ENCODE measurements at regions not wholly inside any gene's neighbourhood (a gene's known extent, or its start where the extent isn't known, plus 50 kb on each side); places are given as distances from the start of the nearest gene placed in this dataset.

GRCh38 chr5:152288917-152289595, 116.0 kb downstream of the NMUR2 start:
- Histone ChIP-seq H3K27me3 (ENCODE audit: low read depth, low read length) (no peaks in the 10 kb centered on the region), H4K20me1 (ENCODE audit: insufficient read depth, low read length) (no peaks in the 10 kb centered on the region), H3K4me2 (ENCODE audit: low read length) (no peak overlapping the region), H3K4me1 (ENCODE audit: low read length) (no peaks in the 10 kb centered on the region), H3K4me3 (ENCODE audit: low read length) (no peak overlapping the region), H3K79me2 (ENCODE audit: low read length) (no peaks in the 10 kb centered on the region), H3K9me3 (ENCODE audit: insufficient read depth, low read length) (no peaks in the 10 kb centered on the region), H3K36me3 (replicated peaks; ENCODE audit: low read depth, low read length) (no peaks in the 10 kb centered on the region), H2AFZ (ENCODE audit: low read depth, low read length) (no peak overlapping the region), H3K9ac (ENCODE audit: low read length) (no peak overlapping the region), H3K27ac (ENCODE audit: low read length) (no peak overlapping the region)
- TF ChIP-seq EZH2phosphoT487 (IDR thresholded peaks at IDR 0.05; ENCODE audit: low read depth) (no peak), CTCF (IDR thresholded peaks at IDR 0.05; ENCODE audit: low read depth, low read length) (no peak)

GRCh38 chr5:152288499-152288898, 116.6 kb downstream of the NMUR2 start:
- TF ChIP-seq EZH2phosphoT487 (IDR thresholded peaks at IDR 0.05; ENCODE audit: low read depth) (no peak), CTCF (IDR thresholded peaks at IDR 0.05; ENCODE audit: low read depth, low read length) (no peak)
- H2AFZ ChIP-seq (ENCODE audit: low read depth, low read length): no peak overlapping the region
- H3K79me2 ChIP-seq (ENCODE audit: low read length): no peaks in the 10 kb centered on the region
- no peaks in the 10 kb centered on the region for H3K27me3 ChIP-seq (ENCODE audit: low read depth, low read length)
- no peak overlapping the region for H3K4me2 ChIP-seq (ENCODE audit: low read length)
- no peaks in the 10 kb centered on the region for H3K36me3 ChIP-seq (replicated peaks; ENCODE audit: low read depth, low read length)
- H4K20me1 ChIP-seq (ENCODE audit: insufficient read depth, low read length): no peaks in the 10 kb centered on the region
- H3K9ac ChIP-seq (ENCODE audit: low read length): no peak overlapping the region
- H3K9me3 ChIP-seq (ENCODE audit: insufficient read depth, low read length): no peaks in the 10 kb centered on the region
- no peak overlapping the region for H3K27ac ChIP-seq (ENCODE audit: low read length)
- H3K4me3 ChIP-seq (ENCODE audit: low read length): no peak overlapping the region
- H3K4me1 ChIP-seq (ENCODE audit: low read length): no peaks in the 10 kb centered on the region

- H3K4me2 ChIP-seq (ENCODE audit: low read length): no peak overlapping the region
These were observed 119.3 kb downstream of the NMUR2 start for GRCh38 chr5:152285764-152286163.

GRCh38 chr5:152282331-152282730, 122.7 kb downstream of the NMUR2 start:
- Histone ChIP-seq H4K20me1 (ENCODE audit: insufficient read depth, low read length) (no peaks in the 10 kb centered on the region), H3K79me2 (ENCODE audit: low read length) (no peaks in the 10 kb centered on the region), H3K9ac (ENCODE audit: low read length) (no peak overlapping the region), H2AFZ (ENCODE audit: low read depth, low read length) (no peak overlapping the region), H3K27me3 (ENCODE audit: low read depth, low read length) (no peaks in the 10 kb centered on the region), H3K4me2 (ENCODE audit: low read length) (no peak overlapping the region), H3K4me1 (ENCODE audit: low read length) (no peaks in the 10 kb centered on the region), H3K36me3 (replicated peaks; ENCODE audit: low read depth, low read length) (no peaks in the 10 kb centered on the region), H3K27ac (ENCODE audit: low read length) (no peak overlapping the region), H3K9me3 (ENCODE audit: insufficient read depth, low read length) (no peaks in the 10 kb centered on the region), H3K4me3 (ENCODE audit: low read length) (no peak overlapping the region)
- TF ChIP-seq CTCF (IDR thresholded peaks at IDR 0.05; ENCODE audit: low read depth, low read length) (no peak), EZH2phosphoT487 (IDR thresholded peaks at IDR 0.05; ENCODE audit: low read depth) (no peak)

More at GRCh38 chr5:152285764-152286163, 119.3 kb downstream of the NMUR2 start:
- no peaks in the 10 kb centered on the region for H3K9me3 ChIP-seq (ENCODE audit: insufficient read depth, low read length)
- no peaks in the 10 kb centered on the region for H3K79me2 ChIP-seq (ENCODE audit: low read length)
- no peaks in the 10 kb centered on the region for H3K36me3 ChIP-seq (replicated peaks; ENCODE audit: low read depth, low read length)
- H2AFZ ChIP-seq (ENCODE audit: low read depth, low read length): no peak overlapping the region
- TF ChIP-seq EZH2phosphoT487 (IDR thresholded peaks at IDR 0.05; ENCODE audit: low read depth): no peak
- TF ChIP-seq CTCF (IDR thresholded peaks at IDR 0.05; ENCODE audit: low read depth, low read length): no peak
- no peaks in the 10 kb centered on the region for H3K4me1 ChIP-seq (ENCODE audit: low read length)
- H4K20me1 ChIP-seq (ENCODE audit: insufficient read depth, low read length): no peaks in the 10 kb centered on the region
- no peak overlapping the region for H3K9ac ChIP-seq (ENCODE audit: low read length)
- H3K4me3 ChIP-seq (ENCODE audit: low read length): no peak overlapping the region
- no peaks in the 10 kb centered on the region for H3K27me3 ChIP-seq (ENCODE audit: low read depth, low read length)
- H3K27ac ChIP-seq (ENCODE audit: low read length): no peak overlapping the region

Data from OCI-LY3 (cell line).